Endothelial cell of hepatic sinusoid (primary cell): ENCODE measurements at regions not wholly inside any gene's neighbourhood (a gene's known extent, or its start where the extent isn't known, plus 50 kb on each side); places are given as distances from the start of the nearest gene placed in this dataset.

ENCODE experiments used
- in situ Hi-C: cut with HindIII; loops from 2 replicates; pipeline ENCODE4 v1.10.0; 2017; ENCODE audit warnings: low sequenced_read_pairs

DNA sequence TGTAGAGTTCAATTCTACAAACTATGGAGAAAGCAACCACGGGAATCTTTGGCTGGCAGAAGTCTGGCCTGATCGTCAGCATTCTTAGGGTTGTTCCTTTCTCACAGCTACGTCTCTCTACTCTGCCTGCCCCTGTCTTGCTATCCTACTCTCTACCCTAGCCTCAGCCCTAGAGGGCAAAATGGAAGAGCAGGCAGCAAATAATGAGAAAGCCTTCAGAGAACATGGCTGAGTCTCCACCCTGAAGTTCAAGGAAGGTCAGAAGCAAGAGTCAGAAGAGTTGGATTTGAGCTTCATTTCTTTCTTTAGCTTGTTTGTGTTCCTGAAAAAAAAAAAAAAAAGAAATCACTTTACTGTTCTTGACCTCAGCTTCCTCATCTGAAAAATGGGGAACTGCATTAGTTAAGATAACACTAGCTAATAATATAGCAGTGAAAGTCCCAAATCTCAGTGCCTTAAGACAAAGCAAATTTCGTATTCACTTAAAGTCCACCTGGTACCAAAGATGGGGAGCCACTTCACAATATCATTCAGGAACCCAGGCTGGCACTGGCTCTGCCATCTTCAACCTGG, 50.2 kb upstream of the CCND2 start:
- in situ Hi-C loops: no loop called here

DNA sequence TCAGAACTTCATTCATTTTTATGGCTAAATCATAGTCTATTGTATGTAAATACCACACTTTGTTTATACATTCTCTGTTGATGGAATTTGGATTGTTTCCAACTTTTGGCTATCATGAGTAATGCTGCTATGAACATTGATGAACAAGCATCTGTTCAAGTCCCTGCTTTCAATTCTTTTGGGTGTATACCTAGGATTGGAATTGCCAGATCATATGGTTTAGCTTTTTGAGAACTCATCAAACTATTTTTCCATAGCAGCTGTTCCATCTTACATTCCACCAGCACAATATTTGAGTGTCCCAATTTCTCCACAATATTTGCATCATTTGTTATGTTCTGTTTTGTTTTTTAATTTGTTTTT, 52.3 kb upstream of the CCND2 start:
- in situ Hi-C loops: no loop called here

GRCh38 chr12:4220536-4221257, 52.9 kb upstream of the CCND2 start:
- in situ Hi-C loops: no loop called here

DNA sequence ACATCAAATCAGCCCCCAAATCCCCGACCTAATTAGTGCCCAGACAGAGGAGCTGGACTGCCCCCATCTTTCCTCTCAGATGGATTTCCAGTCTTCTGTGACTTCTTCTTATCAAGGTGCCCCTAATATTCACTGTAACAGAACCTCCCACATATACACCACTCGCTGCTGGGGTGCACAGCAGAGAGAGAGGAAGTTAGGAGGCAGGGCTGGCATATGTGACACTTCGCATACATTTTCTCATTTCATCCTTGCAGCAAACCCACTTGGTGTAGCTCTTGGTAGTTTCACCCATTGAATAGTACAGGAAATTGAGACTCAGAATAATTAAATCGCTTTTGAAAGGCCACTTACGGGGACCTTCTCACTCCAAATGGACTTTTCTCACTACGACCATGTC, 56.5 kb upstream of the CCND2 start:
- in situ Hi-C loops: no loop called here

- in situ Hi-C loops: no loop called here
Measured at GRCh38 chr12:4216187-4216927, 57.2 kb upstream of the CCND2 start.

DNA sequence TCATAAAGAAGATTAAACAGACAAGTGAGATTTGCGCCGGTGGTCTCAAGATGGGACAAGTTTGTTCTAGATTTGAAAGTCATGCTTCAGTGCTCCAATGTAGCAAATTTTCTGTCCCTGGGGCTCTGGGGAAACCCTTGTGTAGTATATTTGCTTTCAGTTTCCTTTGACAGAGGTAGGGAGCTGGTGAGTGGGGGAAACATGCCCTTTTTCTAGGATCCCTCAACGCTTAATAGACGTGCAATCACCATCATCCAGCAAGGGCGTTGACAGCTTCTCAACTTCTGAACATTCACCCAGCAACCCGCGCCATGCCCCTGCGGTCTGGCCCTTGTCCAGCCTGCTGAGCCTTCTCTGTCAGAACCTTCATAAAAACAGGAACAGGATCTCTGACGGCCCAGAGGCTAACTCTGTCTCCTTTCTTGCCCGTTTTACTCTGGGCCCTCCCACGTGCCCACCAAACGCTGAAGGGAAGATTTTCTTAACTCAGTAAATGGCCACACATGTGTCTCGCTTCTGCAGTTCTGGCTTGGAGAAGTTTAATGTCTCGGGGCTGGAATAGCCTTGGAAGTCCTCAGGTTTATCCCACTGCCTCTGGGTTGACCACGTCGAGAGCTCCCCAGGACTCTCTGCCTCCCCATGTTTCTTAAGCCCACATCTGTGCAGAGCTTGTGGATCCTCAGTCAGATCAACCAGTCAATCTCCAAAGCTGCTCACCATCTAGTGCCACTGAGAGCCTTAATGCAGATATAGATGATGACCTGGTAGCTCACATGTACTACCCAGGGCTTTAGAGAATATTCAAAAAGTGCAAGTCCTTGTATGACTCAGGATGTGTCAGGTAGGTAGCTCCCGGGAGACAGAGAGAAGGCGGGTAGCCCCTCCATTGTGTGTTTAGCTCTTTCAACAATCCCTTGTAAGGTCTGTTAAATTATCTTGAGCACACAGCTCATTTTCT, 58.1 kb upstream of the CCND2 start:
- in situ Hi-C loops: no loop called here

- in situ Hi-C loops: no loop called here
Measured at GRCh38 chr12:4214877-4215228, 58.7 kb upstream of the CCND2 start.

GRCh38 chr12:4213471-4213870, 60.1 kb upstream of the CCND2 start:
- in situ Hi-C loops: no loop called here

DNA sequence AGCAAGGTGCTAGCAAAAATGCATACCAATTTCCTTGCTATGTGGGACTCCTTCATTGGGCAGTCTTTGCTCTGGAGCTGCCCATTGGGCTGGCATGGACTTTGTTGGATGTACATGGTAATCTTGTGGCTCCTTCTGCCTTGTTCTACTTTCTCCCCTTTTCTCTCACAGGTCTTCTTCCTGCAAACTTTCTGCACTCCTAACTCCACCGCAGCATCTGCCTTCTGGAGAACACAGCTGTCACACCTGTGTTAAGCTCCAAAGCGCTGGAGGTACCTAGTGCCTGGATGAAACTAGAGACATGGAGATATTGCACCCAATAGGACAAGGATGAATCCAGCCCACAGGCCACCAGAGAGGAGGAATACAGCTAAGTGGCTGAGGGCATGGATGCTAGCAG, 60.7 kb upstream of the CCND2 start:
- in situ Hi-C loops: no loop called here

DNA sequence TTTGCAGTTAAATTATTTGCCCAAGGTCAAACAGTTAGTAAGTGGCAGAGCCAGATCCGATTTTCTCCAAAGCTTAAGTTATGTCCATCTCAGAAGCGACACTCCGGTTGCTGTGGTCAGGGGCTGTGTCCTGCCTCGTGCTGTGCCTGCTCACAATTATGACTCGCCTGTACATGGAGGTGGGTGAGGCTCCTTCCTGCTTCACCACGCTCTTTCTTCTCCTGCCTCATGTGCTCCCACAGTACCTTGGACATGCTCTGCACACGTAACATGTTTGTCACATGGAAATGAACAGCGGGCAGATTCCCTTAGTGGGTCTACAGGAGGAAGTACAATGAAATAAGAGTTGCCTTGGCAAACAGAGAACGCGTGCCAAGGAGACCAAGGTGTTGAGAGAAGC, 62.2 kb upstream of the CCND2 start:
- in situ Hi-C loops: no loop called here

DNA sequence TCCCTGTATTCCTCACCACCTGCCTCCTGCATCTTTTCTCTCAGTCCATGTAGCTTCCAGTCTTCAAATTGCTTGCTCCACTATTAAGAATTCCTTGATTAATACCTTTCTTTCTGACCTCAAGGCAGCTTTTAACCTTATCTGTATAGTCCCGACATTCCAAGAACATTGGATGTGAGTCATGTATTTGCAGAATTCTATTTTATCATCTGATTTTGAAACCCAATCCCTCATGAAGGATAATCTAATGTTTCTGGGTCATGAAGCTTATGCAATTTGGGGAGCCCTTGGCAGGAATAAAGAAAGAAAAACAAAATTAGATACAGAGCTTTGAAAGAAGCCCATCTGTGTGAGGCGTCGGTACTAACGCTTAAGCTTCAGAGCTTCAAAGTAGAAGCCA, 63.4 kb upstream of the CCND2 start:
- in situ Hi-C loops: no loop called here

- in situ Hi-C loops: no loop called here
Measured at GRCh38 chr12:4206470-4206869, 67.1 kb upstream of the CCND2 start.

GRCh38 chr12:4203772-4204376, 69.7 kb upstream of the CCND2 start:
- in situ Hi-C loops: no loop called here

DNA sequence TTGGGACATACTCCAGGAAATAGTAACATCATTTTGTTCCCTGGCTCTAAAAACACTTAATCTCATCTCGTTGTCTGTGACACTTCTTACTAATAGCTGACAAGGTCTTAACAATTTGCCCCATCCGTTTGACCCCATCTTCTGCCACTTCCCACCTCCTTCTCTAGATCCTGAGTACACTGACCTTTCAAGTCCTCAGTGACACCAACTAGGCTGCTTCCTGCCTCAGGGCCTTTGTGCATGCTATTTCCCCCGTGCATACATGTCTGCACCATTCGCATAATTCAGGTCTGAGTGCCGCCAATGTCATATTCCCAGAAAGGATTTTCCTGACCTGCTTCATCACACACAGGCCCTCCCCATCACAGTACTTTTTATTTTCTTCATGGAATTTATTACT, 70.6 kb upstream of the CCND2 start:
- in situ Hi-C loops: no loop called here

DNA sequence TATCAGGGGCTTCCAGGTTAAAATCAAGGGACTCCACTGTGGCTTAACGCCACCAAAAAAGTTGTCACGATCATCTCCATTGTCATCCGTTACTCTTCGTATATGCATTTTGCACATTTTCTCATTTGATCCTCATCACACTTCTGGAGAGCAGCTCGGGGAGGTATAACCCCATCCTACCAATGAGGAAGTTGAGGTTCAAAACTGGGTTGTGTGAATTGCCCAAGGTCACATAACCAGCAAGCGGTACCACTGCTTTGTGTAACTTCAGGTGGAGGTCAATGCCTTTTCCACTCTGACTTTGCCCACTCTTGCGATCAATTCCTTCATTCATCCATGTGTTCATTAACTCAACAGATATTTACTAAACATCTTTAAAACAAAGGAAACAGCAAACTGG, 71.1 kb upstream of the CCND2 start:
- in situ Hi-C loops: no loop called here

GRCh38 chr12:4201333-4202100, 72.0 kb upstream of the CCND2 start:
- in situ Hi-C loops: no loop called here

GRCh38 chr12:4197922-4198763, 75.4 kb upstream of the CCND2 start:
- in situ Hi-C loops: no loop called here

GRCh38 chr12:4196805-4197420, 76.6 kb upstream of the CCND2 start:
- in situ Hi-C loops: no loop called here

- in situ Hi-C loops: no loop called here
Measured at GRCh38 chr12:4194668-4195067, 78.9 kb upstream of the CCND2 start.
